ENCODE measurements at regions not wholly inside any gene's neighbourhood (a gene's known extent, or its start where the extent isn't known, plus 50 kb on each side); places are given as distances from the start of the nearest gene placed in this dataset.

GRCh38 chr10:33861016-33861704 is 526.7 kb upstream of the NRP1 start:
- TF ChIP-seq, protein P1, sequence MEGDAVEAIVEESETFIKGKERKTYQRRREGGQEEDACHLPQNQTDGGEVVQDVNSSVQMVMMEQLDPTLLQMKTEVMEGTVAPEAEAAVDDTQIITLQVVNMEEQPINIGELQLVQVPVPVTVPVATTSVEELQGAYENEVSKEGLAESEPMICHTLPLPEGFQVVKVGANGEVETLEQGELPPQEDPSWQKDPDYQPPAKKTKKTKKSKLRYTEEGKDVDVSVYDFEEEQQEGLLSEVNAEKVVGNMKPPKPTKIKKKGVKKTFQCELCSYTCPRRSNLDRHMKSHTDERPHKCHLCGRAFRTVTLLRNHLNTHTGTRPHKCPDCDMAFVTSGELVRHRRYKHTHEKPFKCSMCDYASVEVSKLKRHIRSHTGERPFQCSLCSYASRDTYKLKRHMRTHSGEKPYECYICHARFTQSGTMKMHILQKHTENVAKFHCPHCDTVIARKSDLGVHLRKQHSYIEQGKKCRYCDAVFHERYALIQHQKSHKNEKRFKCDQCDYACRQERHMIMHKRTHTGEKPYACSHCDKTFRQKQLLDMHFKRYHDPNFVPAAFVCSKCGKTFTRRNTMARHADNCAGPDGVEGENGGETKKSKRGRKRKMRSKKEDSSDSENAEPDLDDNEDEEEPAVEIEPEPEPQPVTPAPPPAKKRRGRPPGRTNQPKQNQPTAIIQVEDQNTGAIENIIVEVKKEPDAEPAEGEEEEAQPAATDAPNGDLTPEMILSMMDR (IDR thresholded peaks at IDR 0.05) = no peak
- no peak for TF ChIP-seq POLR2A (IDR thresholded peaks at IDR 0.05)
- TF ChIP-seq POLR2AphosphoS5 (IDR thresholded peaks at IDR 0.05; ENCODE audit: insufficient read depth in 1 of 2, low read depth in 1 of 2) = no peak
